GM23338 (cell line): ENCODE measurements at regions not wholly inside any gene's neighbourhood (a gene's known extent, or its start where the extent isn't known, plus 50 kb on each side); places are given as distances from the start of the nearest gene placed in this dataset.

ENCODE experiments used
- ATAC-seq: fragments of 200-7000 bp; cut with Tn5 transposase; 3 replicates; pipeline ENCODE4 v1.9.1; 2020
- DNase-seq: peaks from one replicate; pipeline ENCODE4 v3.0.0-alpha.2; 2015; ENCODE audit warnings: low spot score
- H2AFZ ChIP-seq: fragments of 200-600 bp; sonication (generic); 2 replicates; pipeline ENCODE4 v1.8.0; 2016; ENCODE audit warnings: antibody characterized with exemption, mild to moderate bottlenecking, moderate library complexity
- H3F3A ChIP-seq: fragments of 200-600 bp; sonication (generic); replicated peaks from 2 replicates; pipeline ENCODE4 v1.8.0; 2017; ENCODE audit warnings: antibody characterized with exemption, mixed run types, low read depth
- H3K27ac ChIP-seq: fragments of 200-600 bp; sonication (generic); 2 replicates; pipeline ENCODE4 v1.6.1; 2016; ENCODE audit warnings: low read depth
- H3K27me3 ChIP-seq: fragments of 200-600 bp; sonication (generic); 2 replicates; pipeline ENCODE4 v1.8.0; 2016; ENCODE audit warnings: mild to moderate bottlenecking, mixed run types, moderate library complexity; ENCODE audit not compliant: insufficient read depth
- H3K36me3 ChIP-seq: fragments of 200-600 bp; sonication (generic); 2 replicates; pipeline ENCODE4 v1.8.0; 2016; ENCODE audit warnings: mild to moderate bottlenecking; ENCODE audit not compliant: insufficient read depth
- H3K4me1 ChIP-seq: fragments of 200-600 bp; sonication (generic); 2 replicates; pipeline ENCODE4 v1.8.0; 2016; ENCODE audit warnings: mild to moderate bottlenecking, moderate library complexity; ENCODE audit not compliant: insufficient read depth
- H3K4me2 ChIP-seq: fragments of 200-600 bp; sonication (generic); 2 replicates; pipeline ENCODE4 v1.7.1; 2017; ENCODE audit warnings: mixed run types
- H3K4me3 ChIP-seq: fragments of 200-600 bp; sonication (generic); 2 replicates; pipeline ENCODE4 v1.6.1; 2016; ENCODE audit warnings: mixed run types
- H3K79me2 ChIP-seq: fragments of 200-600 bp; sonication (generic); replicated peaks from 2 replicates; pipeline ENCODE4 v1.8.0; 2017; ENCODE audit warnings: mild to moderate bottlenecking; ENCODE audit not compliant: insufficient read depth
- H3K9me2 ChIP-seq: fragments of 200-600 bp; sonication (generic); 2 replicates; pipeline ENCODE4 v1.8.0; 2017; ENCODE audit not compliant: insufficient read depth
- H4K20me1 ChIP-seq: fragments of 200-600 bp; sonication (generic); replicated peaks from 2 replicates; pipeline ENCODE4 v1.8.0; 2017; ENCODE audit warnings: mild to moderate bottlenecking; ENCODE audit not compliant: insufficient read depth
- H3K27ac Mint-ChIP-seq: 2 replicates; pipeline ENCODE4 v1.8.0; 2020; ENCODE audit warnings: inconsistent platforms, mild to moderate bottlenecking, moderate library complexity, mixed read lengths
- H3K27me3 Mint-ChIP-seq: 3 replicates; pipeline ENCODE4 v1.8.0; 2022; ENCODE audit warnings: low read depth, mild to moderate bottlenecking, moderate library complexity, mixed read lengths, inconsistent platforms; ENCODE audit not compliant: insufficient read depth, poor library complexity
- H3K36me3 Mint-ChIP-seq: 3 replicates; pipeline ENCODE4 v1.8.0; 2021; ENCODE audit warnings: low read depth, mild to moderate bottlenecking, inconsistent platforms, moderate library complexity, mixed read lengths
- H3K4me1 Mint-ChIP-seq: 3 replicates; pipeline ENCODE4 v1.8.0; 2020; ENCODE audit warnings: mild to moderate bottlenecking, inconsistent platforms, mixed read lengths
- H3K4me3 Mint-ChIP-seq: 3 replicates; pipeline ENCODE4 v1.8.0; 2021; ENCODE audit warnings: moderate library complexity, mild to moderate bottlenecking, inconsistent platforms, mixed read lengths
- H3K9me3 Mint-ChIP-seq: 3 replicates; pipeline ENCODE4 v1.8.0; 2020; ENCODE audit warnings: moderate library complexity, mild to moderate bottlenecking, inconsistent platforms, mixed read lengths
- CREB1 ChIP-seq: fragments of 250-450 bp; sonication (Bioruptor Pico); IDR thresholded peaks from 2 replicates; pipeline ENCODE4 v1.5.0; 2020; ENCODE audit warnings: low read depth, mild to moderate bottlenecking, moderate library complexity
- EZH2 ChIP-seq: fragments of 200-600 bp; sonication (generic); IDR thresholded peaks from one replicate; pipeline ENCODE4 v1.8.0; 2017; ENCODE audit warnings: antibody characterized with exemption, mild to moderate bottlenecking, low read depth; ENCODE audit not compliant: unreplicated experiment
- EZH2phosphoT487 ChIP-seq: fragments of 200-600 bp; sonication (generic); IDR thresholded peaks from one replicate; pipeline ENCODE4 v1.8.1; 2018; ENCODE audit warnings: antibody characterized with exemption; ENCODE audit not compliant: unreplicated experiment
- JUNB ChIP-seq: IDR thresholded peaks from one replicate; pipeline ENCODE4 v1.6.1; 2016; ENCODE audit warnings: antibody characterized with exemption; ENCODE audit not compliant: unreplicated experiment
- POLR2AphosphoS5 ChIP-seq: IDR thresholded peaks from 2 replicates; pipeline ENCODE4 v1.6.1; 2016; ENCODE audit warnings: antibody characterized with exemption, low read depth
- ZNF331 ChIP-seq: fragments of 250-450 bp; sonication (Bioruptor Pico); IDR thresholded peaks from 2 replicates; pipeline ENCODE4 v1.5.0; 2020; ENCODE audit warnings: low read depth, mild to moderate bottlenecking, moderate library complexity
- ZNF462 ChIP-seq: fragments of 250-450 bp; sonication (Bioruptor Pico); IDR thresholded peaks from 2 replicates; pipeline ENCODE4 v1.5.0; 2020; ENCODE audit warnings: mild to moderate bottlenecking, moderate library complexity
- TF ChIP-seq, protein P1 (sequence below), 2 experiments: fragments of 200-600 bp in 1 of 2; sonication (generic) in 1 of 2; conservative IDR thresholded peaks; 2 replicates each; pipeline versions ENCODE4 v1.5.1 to v1.6.1; 2016 to 2017; ENCODE audit warnings: antibody characterized with exemption in 2 of 2, low read depth in 2 of 2, mild to moderate bottlenecking in 2 of 2, moderate library complexity in 1 of 2
- TF ChIP-seq, protein P2 (sequence below): IDR thresholded peaks from one replicate; pipeline ENCODE4 v1.6.1; 2018; ENCODE audit warnings: antibody characterized with exemption; ENCODE audit not compliant: unreplicated experiment

GRCh38 chr2:6408057-6408456 lies 457.6 kb downstream of the CMPK2 start:
- H3K4me1 Mint-ChIP-seq: no peaks in the 10 kb centered on the region

GRCh38 chr2:6410313-6410712 lies 455.4 kb downstream of the CMPK2 start:
- Histone ChIP-seq H3K36me3 (no peaks in the 10 kb centered on the region), H3K4me2 (no peak overlapping the region), H3K9me2 (0 out of 2 replicates have a peak, but pooled peaks cover 4% of the 10 kb centered on the region), H3F3A (no peaks in the 10 kb centered on the region), H3K79me2 (no peaks in the 10 kb centered on the region), H3K27me3 (no peaks in the 10 kb centered on the region), H4K20me1 (no peaks in the 10 kb centered on the region), H3K4me3 (no peak overlapping the region), H3K4me1 (no peaks in the 10 kb centered on the region), H3K27ac (no peak overlapping the region), H2AFZ (no peak overlapping the region)
- H3K36me3 Mint-ChIP-seq: peaks cover 3% of the 10 kb centered on the region; the same call in 1 of the 3 replicates
- peaks cover 72% of the 10 kb centered on the region for H3K9me3 Mint-ChIP-seq
- no peak overlapping the region for H3K27ac Mint-ChIP-seq
- H3K4me1 Mint-ChIP-seq: no peaks in the 10 kb centered on the region
- DNase-seq (no peak), ATAC-seq (no peak)
- no peak overlapping the region for H3K4me3 Mint-ChIP-seq
- H3K27me3 Mint-ChIP-seq: no peaks in the 10 kb centered on the region
- no peak for TF ChIP-seq ZNF462 (CRISPR knock-in tag)
- no peak for TF ChIP-seq EZH2

More at GRCh38 chr2:6408057-6408456, 457.6 kb downstream of the CMPK2 start:
- ATAC-seq: no peak
- Mint-ChIP-seq H3K27me3 (no peaks in the 10 kb centered on the region), H3K36me3 (peaks cover 3% of the 10 kb centered on the region; the same call in 1 of the 3 replicates), H3K4me3 (no peak overlapping the region), H3K27ac (no peak overlapping the region), H3K9me3 (peaks cover 74% of the 10 kb centered on the region)
- Histone ChIP-seq H3K36me3 (no peaks in the 10 kb centered on the region), H3F3A (no peaks in the 10 kb centered on the region), H3K4me1 (no peaks in the 10 kb centered on the region), H3K4me3 (no peak overlapping the region), H3K79me2 (no peaks in the 10 kb centered on the region), H3K27me3 (no peaks in the 10 kb centered on the region), H2AFZ (no peak overlapping the region), H4K20me1 (no peaks in the 10 kb centered on the region), H3K9me2 (0 out of 2 replicates have a peak, but pooled peaks cover 3% of the 10 kb centered on the region), H3K27ac (no peak overlapping the region), H3K4me2 (no peak overlapping the region)
- TF ChIP-seq POLR2AphosphoS5: no peak
- TF ChIP-seq ZNF331 (CRISPR knock-in tag): no peak
- TF ChIP-seq EZH2phosphoT487: no peak
- no peak for TF ChIP-seq JUNB
- no peak for TF ChIP-seq CREB1
- TF ChIP-seq, protein P1, sequence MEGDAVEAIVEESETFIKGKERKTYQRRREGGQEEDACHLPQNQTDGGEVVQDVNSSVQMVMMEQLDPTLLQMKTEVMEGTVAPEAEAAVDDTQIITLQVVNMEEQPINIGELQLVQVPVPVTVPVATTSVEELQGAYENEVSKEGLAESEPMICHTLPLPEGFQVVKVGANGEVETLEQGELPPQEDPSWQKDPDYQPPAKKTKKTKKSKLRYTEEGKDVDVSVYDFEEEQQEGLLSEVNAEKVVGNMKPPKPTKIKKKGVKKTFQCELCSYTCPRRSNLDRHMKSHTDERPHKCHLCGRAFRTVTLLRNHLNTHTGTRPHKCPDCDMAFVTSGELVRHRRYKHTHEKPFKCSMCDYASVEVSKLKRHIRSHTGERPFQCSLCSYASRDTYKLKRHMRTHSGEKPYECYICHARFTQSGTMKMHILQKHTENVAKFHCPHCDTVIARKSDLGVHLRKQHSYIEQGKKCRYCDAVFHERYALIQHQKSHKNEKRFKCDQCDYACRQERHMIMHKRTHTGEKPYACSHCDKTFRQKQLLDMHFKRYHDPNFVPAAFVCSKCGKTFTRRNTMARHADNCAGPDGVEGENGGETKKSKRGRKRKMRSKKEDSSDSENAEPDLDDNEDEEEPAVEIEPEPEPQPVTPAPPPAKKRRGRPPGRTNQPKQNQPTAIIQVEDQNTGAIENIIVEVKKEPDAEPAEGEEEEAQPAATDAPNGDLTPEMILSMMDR (conservative IDR thresholded peaks at IDR 0.05; ENCODE audit: low read depth in 2 of 2): no peak
- TF ChIP-seq, protein P2, sequence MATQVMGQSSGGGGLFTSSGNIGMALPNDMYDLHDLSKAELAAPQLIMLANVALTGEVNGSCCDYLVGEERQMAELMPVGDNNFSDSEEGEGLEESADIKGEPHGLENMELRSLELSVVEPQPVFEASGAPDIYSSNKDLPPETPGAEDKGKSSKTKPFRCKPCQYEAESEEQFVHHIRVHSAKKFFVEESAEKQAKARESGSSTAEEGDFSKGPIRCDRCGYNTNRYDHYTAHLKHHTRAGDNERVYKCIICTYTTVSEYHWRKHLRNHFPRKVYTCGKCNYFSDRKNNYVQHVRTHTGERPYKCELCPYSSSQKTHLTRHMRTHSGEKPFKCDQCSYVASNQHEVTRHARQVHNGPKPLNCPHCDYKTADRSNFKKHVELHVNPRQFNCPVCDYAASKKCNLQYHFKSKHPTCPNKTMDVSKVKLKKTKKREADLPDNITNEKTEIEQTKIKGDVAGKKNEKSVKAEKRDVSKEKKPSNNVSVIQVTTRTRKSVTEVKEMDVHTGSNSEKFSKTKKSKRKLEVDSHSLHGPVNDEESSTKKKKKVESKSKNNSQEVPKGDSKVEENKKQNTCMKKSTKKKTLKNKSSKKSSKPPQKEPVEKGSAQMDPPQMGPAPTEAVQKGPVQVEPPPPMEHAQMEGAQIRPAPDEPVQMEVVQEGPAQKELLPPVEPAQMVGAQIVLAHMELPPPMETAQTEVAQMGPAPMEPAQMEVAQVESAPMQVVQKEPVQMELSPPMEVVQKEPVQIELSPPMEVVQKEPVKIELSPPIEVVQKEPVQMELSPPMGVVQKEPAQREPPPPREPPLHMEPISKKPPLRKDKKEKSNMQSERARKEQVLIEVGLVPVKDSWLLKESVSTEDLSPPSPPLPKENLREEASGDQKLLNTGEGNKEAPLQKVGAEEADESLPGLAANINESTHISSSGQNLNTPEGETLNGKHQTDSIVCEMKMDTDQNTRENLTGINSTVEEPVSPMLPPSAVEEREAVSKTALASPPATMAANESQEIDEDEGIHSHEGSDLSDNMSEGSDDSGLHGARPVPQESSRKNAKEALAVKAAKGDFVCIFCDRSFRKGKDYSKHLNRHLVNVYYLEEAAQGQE: no peak
- DNase-seq: no peak
